Lower lobe of right lung (tissue), 2 donors: ENCODE measurements at regions not wholly inside any gene's neighbourhood (a gene's known extent, or its start where the extent isn't known, plus 50 kb on each side); places are given as distances from the start of the nearest gene placed in this dataset.

ENCODE experiments used
- ATAC-seq, 2 donors: fragments of 200-7000 bp; cut with Tn5 transposase; one replicate each; pipeline ENCODE4 v1.9.1; 2020 to 2022; ENCODE audit warnings: mild to moderate bottlenecking in 2 of 2, moderate library complexity in 2 of 2
- DNase-seq: peaks from one replicate; pipeline ENCODE4 v3.0.0-alpha.2; 2020
- H3K27ac ChIP-seq: fragments of 200-600 bp; one replicate; pipeline ENCODE4 v1.8.0; 2022
- H3K27me3 ChIP-seq: fragments of 200-600 bp; one replicate; pipeline ENCODE4 v1.8.0; 2022; ENCODE audit warnings: low read depth
- H3K36me3 ChIP-seq: fragments of 200-600 bp; one replicate; pipeline ENCODE4 v1.8.0; 2022; ENCODE audit warnings: mild to moderate bottlenecking
- H3K4me1 ChIP-seq: fragments of 200-600 bp; one replicate; pipeline ENCODE4 v1.8.0; 2022
- H3K4me3 ChIP-seq: fragments of 200-600 bp; one replicate; pipeline ENCODE4 v1.8.0; 2022; ENCODE audit warnings: mild to moderate bottlenecking
- H3K9me3 ChIP-seq: fragments of 200-600 bp; one replicate; pipeline ENCODE4 v1.8.0; 2022
- CTCF ChIP-seq: fragments of 200-600 bp; IDR thresholded peaks from one replicate; pipeline ENCODE4 v1.8.0; 2022; ENCODE audit warnings: antibody characterized with exemption, mild to moderate bottlenecking
- intact Hi-C: fragments of 100-400 bp; cut with DNase I; formaldehyde crosslinking; loops from one replicate; pipeline ENCODE4 v1.11.0; 2022
- donor health status: DM: no; HTN: yes; CAD: no; lungs with severe emphysema.

GRCh38 chr4:24273136-24273535 is 311.2 kb downstream of the DHX15 start:
- Histone ChIP-seq H3K4me1 (no peaks in the 10 kb centered on the region), H3K36me3 (no peaks in the 10 kb centered on the region), H3K27ac (no peak overlapping the region), H3K9me3 (no peaks in the 10 kb centered on the region), H3K4me3 (no peak overlapping the region), H3K27me3 (no peaks in the 10 kb centered on the region)
- TF ChIP-seq CTCF = no peak
- ATAC-seq = no peak
- DNase-seq = no peak
- intact Hi-C loops = no loop called here

- intact Hi-C loops = no loop called here
- peak; percentile 61 to 66 for ATAC-seq
- no peaks in the 10 kb centered on the region for H3K27me3 ChIP-seq
- DNase-seq = no peak
- no peaks in the 10 kb centered on the region for H3K36me3 ChIP-seq
- no peak overlapping the region for H3K4me3 ChIP-seq
- H3K27ac ChIP-seq = no peak overlapping the region
- no peak for TF ChIP-seq CTCF
- H3K4me1 ChIP-seq = no peaks in the 10 kb centered on the region
- H3K9me3 ChIP-seq = no peaks in the 10 kb centered on the region
Measured at GRCh38 chr4:24266951-24267722, 317.2 kb downstream of the DHX15 start.

GRCh38 chr4:24265989-24266388 is 318.4 kb downstream of the DHX15 start:
- Histone ChIP-seq H3K4me3 (no peak overlapping the region), H3K4me1 (no peaks in the 10 kb centered on the region), H3K36me3 (no peaks in the 10 kb centered on the region), H3K27me3 (no peaks in the 10 kb centered on the region), H3K27ac (no peak overlapping the region), H3K9me3 (no peaks in the 10 kb centered on the region)
- intact Hi-C loops = no loop called here
- no peak for TF ChIP-seq CTCF
- no peak for ATAC-seq
- no peak for DNase-seq

GRCh38 chr4:24262616-24263015 is 321.7 kb downstream of the DHX15 start:
- no peaks in the 10 kb centered on the region for H3K9me3 ChIP-seq
- DNase-seq = no peak
- TF ChIP-seq CTCF = no peak
- no peak overlapping the region for H3K27ac ChIP-seq
- no peaks in the 10 kb centered on the region for H3K27me3 ChIP-seq
- no peak for ATAC-seq
- intact Hi-C loops = no loop called here
- H3K4me1 ChIP-seq = no peaks in the 10 kb centered on the region
- no peak overlapping the region for H3K4me3 ChIP-seq
- no peaks in the 10 kb centered on the region for H3K36me3 ChIP-seq

GRCh38 chr4:24262084-24262483 is 322.3 kb downstream of the DHX15 start:
- ATAC-seq (peak; percentile 88 to 92), DNase-seq (peak; percentile 50)
- H3K4me1 ChIP-seq = no peaks in the 10 kb centered on the region
- no peak for TF ChIP-seq CTCF
- H3K27ac ChIP-seq = peak overlapping the region; percentile 44
- H3K36me3 ChIP-seq = no peaks in the 10 kb centered on the region
- H3K27me3 ChIP-seq = no peaks in the 10 kb centered on the region
- no peaks in the 10 kb centered on the region for H3K9me3 ChIP-seq
- H3K4me3 ChIP-seq = no peak overlapping the region
- intact Hi-C loops = no loop called here
